CD4-positive, CD25-positive, alpha-beta regulatory T cell (primary cell): ENCODE measurements at regions not wholly inside any gene's neighbourhood (a gene's known extent, or its start where the extent isn't known, plus 50 kb on each side); places are given as distances from the start of the nearest gene placed in this dataset.

Experiments used
- ATAC-seq, 2 donors: fragments of 150-1000 bp; cut with Tn5 transposase; one replicate each; pipeline ENCODE4 v1.10.0; 2021; ENCODE audit warnings: low read depth in 2 of 2, moderate number of reproducible peaks in 2 of 2, moderate library complexity in 1 of 2
- DNase-seq, 3 donors: peaks; one replicate each; pipeline versions ENCODE4 v3.0.0 to v3.0.0-alpha.2; 2012 to 2022; ENCODE audit warnings: mixed read lengths in 1 of 3
- H3K27ac ChIP-seq: one replicate; pipeline ENCODE4 v1.7.0; 2013; ENCODE audit warnings: mild to moderate bottlenecking, low read length; ENCODE audit not compliant: insufficient read depth, poor library complexity, severe bottlenecking
- H3K27me3 ChIP-seq: one replicate; pipeline ENCODE4 v1.7.0; 2013; ENCODE audit warnings: low read length; ENCODE audit not compliant: control insufficient read depth, insufficient read depth
- H3K36me3 ChIP-seq: one replicate; pipeline ENCODE4 v1.7.0; 2013; ENCODE audit warnings: mild to moderate bottlenecking, low read length, moderate library complexity; ENCODE audit not compliant: control insufficient read depth, insufficient read depth
- H3K4me1 ChIP-seq: 2 replicates; pipeline ENCODE4 v1.7.0; 2013; ENCODE audit warnings: mild to moderate bottlenecking, low read length; ENCODE audit not compliant: insufficient read depth, control insufficient read depth, poor library complexity, severe bottlenecking
- H3K4me3 ChIP-seq: one replicate; pipeline ENCODE4 v1.7.0; 2013; ENCODE audit warnings: low read depth, mild to moderate bottlenecking, low read length, moderate library complexity
- H3K9me3 ChIP-seq, 2 experiments: 1 replicate in 1 of 2; 2 replicates in 1 of 2; pipeline ENCODE4 v1.7.0; 2013; ENCODE audit warnings: low read length in 2 of 2, mild to moderate bottlenecking in 1 of 2, moderate library complexity in 1 of 2; ENCODE audit not compliant: control insufficient read depth in 2 of 2
- H3K27ac Mint-ChIP-seq, 3 donors: one replicate each; pipeline ENCODE4 v1.8.0; 2020 to 2022; ENCODE audit warnings: mild to moderate bottlenecking in 3 of 3, mixed read lengths in 3 of 3, moderate library complexity in 2 of 3
- H3K27me3 Mint-ChIP-seq: one replicate; pipeline ENCODE4 v1.8.0; 2022; ENCODE audit warnings: mild to moderate bottlenecking, mixed read lengths
- H3K36me3 Mint-ChIP-seq: one replicate; pipeline ENCODE4 v1.8.0; 2020; ENCODE audit warnings: mixed read lengths
- H3K4me1 Mint-ChIP-seq, 4 donors: one replicate each; pipeline ENCODE4 v1.8.0; 2020 to 2022; ENCODE audit warnings: mixed read lengths in 4 of 4, mild to moderate bottlenecking in 1 of 4
- H3K4me3 Mint-ChIP-seq, 4 donors: one replicate each; pipeline ENCODE4 v1.8.0; 2020 to 2022; ENCODE audit warnings: mild to moderate bottlenecking in 4 of 4, mixed read lengths in 4 of 4, moderate library complexity in 3 of 4
- H3K9me3 Mint-ChIP-seq, 7 donors: one replicate each; pipeline ENCODE4 v1.8.0; 2020 to 2022; ENCODE audit warnings: mixed read lengths in 7 of 7, mild to moderate bottlenecking in 3 of 7, moderate library complexity in 2 of 7

- no peak for DNase-seq
- H3K4me3 ChIP-seq = no peak overlapping the region
- no peaks in the 10 kb centered on the region for H3K36me3 ChIP-seq
- H3K9me3 Mint-ChIP-seq = peaks cover 0 to 2% (median 0%) of the 10 kb centered on the region in 7 donors
- no peak for ATAC-seq
- H3K36me3 Mint-ChIP-seq = no peaks in the 10 kb centered on the region
- H3K27me3 ChIP-seq = no peaks in the 10 kb centered on the region
- no peak overlapping the region for H3K4me3 Mint-ChIP-seq
- no peak overlapping the region for H3K27ac ChIP-seq
- H3K27ac Mint-ChIP-seq = no peak overlapping the region
- H3K9me3 ChIP-seq = no peaks in the 10 kb centered on the region
- no peaks in the 10 kb centered on the region for H3K4me1 ChIP-seq
- H3K27me3 Mint-ChIP-seq = peaks cover 11% of the 10 kb centered on the region
- no peaks in the 10 kb centered on the region for H3K4me1 Mint-ChIP-seq
These were observed 177.8 kb downstream of the INHBB start for GRCh38 chr2:120523766-120524165.

- Histone ChIP-seq H3K27me3 (no peaks in the 10 kb centered on the region), H3K36me3 (no peaks in the 10 kb centered on the region), H3K4me3 (no peak overlapping the region), H3K9me3 (no peaks in the 10 kb centered on the region), H3K4me1 (no peaks in the 10 kb centered on the region), H3K27ac (no peak overlapping the region)
- DNase-seq (no peak), ATAC-seq (no peak)
- no peak overlapping the region for H3K4me3 Mint-ChIP-seq
- peaks cover 11% of the 10 kb centered on the region for H3K27me3 Mint-ChIP-seq
- peaks cover 0 to 2% (median 0%) of the 10 kb centered on the region in 7 donors for H3K9me3 Mint-ChIP-seq
- no peaks in the 10 kb centered on the region for H3K4me1 Mint-ChIP-seq
- no peaks in the 10 kb centered on the region for H3K36me3 Mint-ChIP-seq
- no peak overlapping the region for H3K27ac Mint-ChIP-seq
These were observed 178.2 kb downstream of the INHBB start for GRCh38 chr2:120524174-120524573.

GRCh38 chr2:120525056-120526046, 179.4 kb downstream of the INHBB start:
- Histone ChIP-seq H3K27me3 (no peaks in the 10 kb centered on the region), H3K36me3 (no peaks in the 10 kb centered on the region), H3K27ac (no peak overlapping the region), H3K4me1 (no peaks in the 10 kb centered on the region), H3K9me3 (no peaks in the 10 kb centered on the region), H3K4me3 (no peak overlapping the region)
- no peaks in the 10 kb centered on the region for H3K4me1 Mint-ChIP-seq
- peaks cover 0 to 2% (median 0%) of the 10 kb centered on the region in 7 donors for H3K9me3 Mint-ChIP-seq
- no peak overlapping the region for H3K27ac Mint-ChIP-seq
- H3K36me3 Mint-ChIP-seq = no peaks in the 10 kb centered on the region
- no peak overlapping the region for H3K4me3 Mint-ChIP-seq
- ATAC-seq = no peak
- no peak for DNase-seq
- H3K27me3 Mint-ChIP-seq = peaks cover 11% of the 10 kb centered on the region

GRCh38 chr2:120526047-120526562, 180.2 kb downstream of the INHBB start:
- Mint-ChIP-seq H3K9me3 (peaks cover 0 to 2% (median 0%) of the 10 kb centered on the region in 7 donors), H3K27me3 (peaks cover 7% of the 10 kb centered on the region), H3K4me3 (no peak overlapping the region), H3K4me1 (no peaks in the 10 kb centered on the region), H3K27ac (no peak overlapping the region), H3K36me3 (no peaks in the 10 kb centered on the region)
- H3K4me1 ChIP-seq = no peaks in the 10 kb centered on the region
- no peaks in the 10 kb centered on the region for H3K9me3 ChIP-seq
- H3K27me3 ChIP-seq = no peaks in the 10 kb centered on the region
- H3K36me3 ChIP-seq = no peaks in the 10 kb centered on the region
- no peak overlapping the region for H3K4me3 ChIP-seq
- DNase-seq (no peak), ATAC-seq (no peak)
- no peak overlapping the region for H3K27ac ChIP-seq

GRCh38 chr2:120526997-120527945, 181.3 kb downstream of the INHBB start:
- no peak overlapping the region for H3K27ac ChIP-seq
- H3K9me3 ChIP-seq = no peaks in the 10 kb centered on the region
- Mint-ChIP-seq H3K27me3 (peaks cover 7% of the 10 kb centered on the region), H3K9me3 (peaks cover 0 to 3% (median 0%) of the 10 kb centered on the region in 7 donors), H3K4me3 (no peak overlapping the region), H3K36me3 (no peaks in the 10 kb centered on the region), H3K27ac (no peak overlapping the region), H3K4me1 (no peaks in the 10 kb centered on the region)
- H3K27me3 ChIP-seq = no peaks in the 10 kb centered on the region
- ATAC-seq (no peak), DNase-seq (no peak)
- H3K36me3 ChIP-seq = no peaks in the 10 kb centered on the region
- no peak overlapping the region for H3K4me3 ChIP-seq
- no peaks in the 10 kb centered on the region for H3K4me1 ChIP-seq

GRCh38 chr2:120528051-120528692, 182.2 kb downstream of the INHBB start:
- peaks cover 0 to 3% (median 0%) of the 10 kb centered on the region in 7 donors for H3K9me3 Mint-ChIP-seq
- Histone ChIP-seq H3K36me3 (no peaks in the 10 kb centered on the region), H3K27me3 (no peaks in the 10 kb centered on the region), H3K27ac (no peak overlapping the region), H3K4me1 (no peaks in the 10 kb centered on the region), H3K9me3 (no peaks in the 10 kb centered on the region), H3K4me3 (no peak overlapping the region)
- H3K4me1 Mint-ChIP-seq = no peaks in the 10 kb centered on the region
- DNase-seq (no peak), ATAC-seq (no peak)
- H3K27ac Mint-ChIP-seq = no peak overlapping the region
- H3K4me3 Mint-ChIP-seq = no peak overlapping the region
- H3K36me3 Mint-ChIP-seq = no peaks in the 10 kb centered on the region
- H3K27me3 Mint-ChIP-seq = peaks cover 7% of the 10 kb centered on the region

- ATAC-seq (no peak), DNase-seq (no peak)
- Mint-ChIP-seq H3K4me3 (no peak overlapping the region), H3K27me3 (peaks cover 7% of the 10 kb centered on the region), H3K27ac (no peak overlapping the region), H3K4me1 (no peaks in the 10 kb centered on the region), H3K36me3 (no peaks in the 10 kb centered on the region), H3K9me3 (peaks cover 0 to 3% (median 0%) of the 10 kb centered on the region in 7 donors)
- H3K4me1 ChIP-seq = no peaks in the 10 kb centered on the region
- H3K4me3 ChIP-seq = no peak overlapping the region
- no peak overlapping the region for H3K27ac ChIP-seq
- no peaks in the 10 kb centered on the region for H3K36me3 ChIP-seq
- H3K9me3 ChIP-seq = no peaks in the 10 kb centered on the region
- no peaks in the 10 kb centered on the region for H3K27me3 ChIP-seq
These were observed 182.7 kb downstream of the INHBB start for GRCh38 chr2:120528693-120529076.
